ENCODE measurements at regions not wholly inside any gene's neighbourhood (a gene's known extent, or its start where the extent isn't known, plus 50 kb on each side); places are given as distances from the start of the nearest gene placed in this dataset.

DNA sequence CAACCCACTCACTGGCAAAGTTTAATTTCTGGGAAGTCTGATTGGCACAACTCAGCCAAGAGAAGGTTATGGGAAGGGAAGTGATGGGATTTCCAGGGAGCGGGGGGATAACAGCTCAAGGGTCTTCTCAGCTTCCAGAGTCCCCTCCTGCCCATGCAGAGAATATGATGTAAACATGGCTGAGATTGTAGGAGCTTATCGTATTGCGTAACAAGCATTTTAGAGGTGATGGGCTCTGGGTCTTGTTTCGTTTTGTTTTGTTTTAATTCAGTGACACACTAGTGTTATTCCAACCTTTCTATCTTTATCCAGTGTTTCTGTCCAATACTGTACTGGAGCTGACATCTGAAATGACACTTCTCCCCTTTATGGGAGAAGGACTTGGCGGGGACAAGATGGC lies 762.1 kb upstream of the TMEM132C start:
- H3K27ac ChIP-seq: no peak overlapping the region
- H3K36me3 ChIP-seq (replicated peaks): no peaks in the 10 kb centered on the region
- H3K27me3 ChIP-seq (replicated peaks): no peaks in the 10 kb centered on the region
- TF ChIP-seq, protein P1, sequence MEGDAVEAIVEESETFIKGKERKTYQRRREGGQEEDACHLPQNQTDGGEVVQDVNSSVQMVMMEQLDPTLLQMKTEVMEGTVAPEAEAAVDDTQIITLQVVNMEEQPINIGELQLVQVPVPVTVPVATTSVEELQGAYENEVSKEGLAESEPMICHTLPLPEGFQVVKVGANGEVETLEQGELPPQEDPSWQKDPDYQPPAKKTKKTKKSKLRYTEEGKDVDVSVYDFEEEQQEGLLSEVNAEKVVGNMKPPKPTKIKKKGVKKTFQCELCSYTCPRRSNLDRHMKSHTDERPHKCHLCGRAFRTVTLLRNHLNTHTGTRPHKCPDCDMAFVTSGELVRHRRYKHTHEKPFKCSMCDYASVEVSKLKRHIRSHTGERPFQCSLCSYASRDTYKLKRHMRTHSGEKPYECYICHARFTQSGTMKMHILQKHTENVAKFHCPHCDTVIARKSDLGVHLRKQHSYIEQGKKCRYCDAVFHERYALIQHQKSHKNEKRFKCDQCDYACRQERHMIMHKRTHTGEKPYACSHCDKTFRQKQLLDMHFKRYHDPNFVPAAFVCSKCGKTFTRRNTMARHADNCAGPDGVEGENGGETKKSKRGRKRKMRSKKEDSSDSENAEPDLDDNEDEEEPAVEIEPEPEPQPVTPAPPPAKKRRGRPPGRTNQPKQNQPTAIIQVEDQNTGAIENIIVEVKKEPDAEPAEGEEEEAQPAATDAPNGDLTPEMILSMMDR (IDR thresholded peaks at IDR 0.05; ENCODE audit: low read depth, low read length, missing control alignments): no peak
- H3K4me3 ChIP-seq (ENCODE audit: low read depth, low read length): no peak overlapping the region
- in situ Hi-C loops (cut with HindIII; ENCODE audit: low pct_ligation_motif_present, low sequenced_read_pairs): no loop called here
- no peak for DNase-seq

GRCh38 chr12:127507341-127507740 lies 759.6 kb upstream of the TMEM132C start:
- no peak overlapping the region for H3K4me3 ChIP-seq (ENCODE audit: low read depth, low read length)
- H3K27ac ChIP-seq: no peak overlapping the region
- H3K36me3 ChIP-seq (replicated peaks): no peaks in the 10 kb centered on the region
- TF ChIP-seq, protein P1 (IDR thresholded peaks at IDR 0.05; ENCODE audit: low read depth, low read length, missing control alignments): no peak
- no peak for DNase-seq
- in situ Hi-C loops (cut with HindIII; ENCODE audit: low pct_ligation_motif_present, low sequenced_read_pairs): no loop called here
- no peaks in the 10 kb centered on the region for H3K27me3 ChIP-seq (replicated peaks)

- H3K36me3 ChIP-seq (replicated peaks): no peaks in the 10 kb centered on the region
- peak overlapping the region; percentile 35 for H3K27ac ChIP-seq
- H3K27me3 ChIP-seq (replicated peaks): no peaks in the 10 kb centered on the region
- in situ Hi-C loops (cut with HindIII; ENCODE audit: low pct_ligation_motif_present, low sequenced_read_pairs): no loop called here
- TF ChIP-seq, protein P1 (IDR thresholded peaks at IDR 0.05; ENCODE audit: low read depth, low read length, missing control alignments): no peak
- H3K4me3 ChIP-seq (ENCODE audit: low read depth, low read length): no peak overlapping the region
- peak; percentile 76 for DNase-seq
Measured at GRCh38 chr12:127509066-127509778, 757.7 kb upstream of the TMEM132C start.

DNA sequence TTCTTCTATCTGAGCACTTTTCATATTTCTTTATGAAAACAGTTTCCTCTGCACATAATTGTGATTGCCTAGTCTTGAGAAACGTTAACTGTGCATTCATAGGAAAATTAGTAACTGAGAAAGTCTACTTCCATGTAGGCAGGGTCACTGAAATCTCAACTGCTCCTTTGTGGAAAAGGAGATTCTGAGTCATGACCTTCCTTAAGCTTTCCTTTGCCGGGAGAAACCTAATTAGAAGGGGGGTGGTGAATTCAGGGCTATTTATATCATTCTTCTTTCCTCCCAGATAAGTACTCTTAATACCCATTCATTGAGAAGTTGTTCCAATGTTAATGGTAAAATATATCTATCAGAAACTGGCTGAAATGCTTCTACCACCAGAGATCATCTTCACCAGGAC lies 751.0 kb upstream of the TMEM132C start:
- Histone ChIP-seq H3K27me3 (replicated peaks) (no peaks in the 10 kb centered on the region), H3K36me3 (replicated peaks) (no peaks in the 10 kb centered on the region), H3K4me3 (ENCODE audit: low read depth, low read length) (no peak overlapping the region), H3K27ac (no peak overlapping the region)
- TF ChIP-seq, protein P1 (IDR thresholded peaks at IDR 0.05; ENCODE audit: low read depth, low read length, missing control alignments): no peak
- DNase-seq: no peak
- in situ Hi-C loops (cut with HindIII; ENCODE audit: low pct_ligation_motif_present, low sequenced_read_pairs): no loop called here

GRCh38 chr12:127516467-127516866 lies 750.5 kb upstream of the TMEM132C start:
- TF ChIP-seq, protein P1 (IDR thresholded peaks at IDR 0.05; ENCODE audit: low read depth, low read length, missing control alignments): no peak
- Histone ChIP-seq H3K36me3 (replicated peaks) (no peaks in the 10 kb centered on the region), H3K4me3 (ENCODE audit: low read depth, low read length) (no peak overlapping the region), H3K27ac (no peak overlapping the region), H3K27me3 (replicated peaks) (no peaks in the 10 kb centered on the region)
- in situ Hi-C loops (cut with HindIII; ENCODE audit: low pct_ligation_motif_present, low sequenced_read_pairs): no loop called here
- peak; percentile 54 for DNase-seq

DNA sequence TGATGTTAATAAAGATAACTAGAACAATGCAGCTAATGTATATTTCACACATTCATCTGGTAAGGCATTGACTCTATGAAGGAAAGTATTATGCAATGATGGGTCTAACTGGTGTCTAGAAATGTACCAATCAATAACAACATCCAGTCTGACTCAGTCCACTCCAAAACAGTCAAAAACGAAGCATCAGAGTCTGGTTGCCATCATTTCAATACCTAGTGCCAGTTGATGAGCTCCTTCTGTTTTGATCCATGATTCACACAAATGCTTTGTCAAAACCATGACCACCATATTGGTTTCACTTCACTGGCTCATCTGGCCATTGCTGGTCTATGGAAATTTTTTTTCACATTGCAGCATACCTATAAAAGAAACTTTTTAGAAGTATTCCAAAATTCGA lies 747.2 kb upstream of the TMEM132C start:
- no peak overlapping the region for H3K27ac ChIP-seq
- no peaks in the 10 kb centered on the region for H3K27me3 ChIP-seq (replicated peaks)
- TF ChIP-seq, protein P1 (IDR thresholded peaks at IDR 0.05; ENCODE audit: low read depth, low read length, missing control alignments): no peak
- in situ Hi-C loops (cut with HindIII; ENCODE audit: low pct_ligation_motif_present, low sequenced_read_pairs): no loop called here
- H3K36me3 ChIP-seq (replicated peaks): no peaks in the 10 kb centered on the region
- DNase-seq: no peak
- H3K4me3 ChIP-seq (ENCODE audit: low read depth, low read length): no peak overlapping the region
